HCT116 (cell line): ENCODE measurements at regions not wholly inside any gene's neighbourhood (a gene's known extent, or its start where the extent isn't known, plus 50 kb on each side); places are given as distances from the start of the nearest gene placed in this dataset.

ENCODE experiments used
- CEBPB ChIP-seq: IDR thresholded peaks from 2 replicates; pipeline ENCODE4 v1.6.1; 2012; ENCODE audit warnings: low read depth
- CTCF ChIP-seq, 3 experiments: fragments of 200-600 bp in 1 of 3; sonication (generic) in 1 of 3; IDR thresholded peaks in 2 of 3; conservative IDR thresholded peaks in 1 of 3; 2 replicates each; pipeline ENCODE4 v1.5.1; 2012 to 2017; ENCODE audit warnings: low read depth in 2 of 3, low read length in 2 of 3, antibody characterized with exemption in 1 of 3, borderline replicate concordance in 1 of 3, control low read depth in 1 of 3, mild to moderate bottlenecking in 1 of 3, mixed read lengths in 1 of 3, mixed run types in 1 of 3, moderate library complexity in 1 of 3; ENCODE audit not compliant: insufficient read depth in 1 of 3
- EGR1 ChIP-seq: IDR thresholded peaks from 2 replicates; pipeline ENCODE4 v1.6.1; 2012; ENCODE audit warnings: low read depth
- EZH2 ChIP-seq: fragments of 200-600 bp; sonication (generic); IDR thresholded peaks from 2 replicates; pipeline ENCODE4 v1.6.1; 2017; ENCODE audit warnings: antibody characterized with exemption, mixed run types
- MAX ChIP-seq: IDR thresholded peaks from 2 replicates; pipeline ENCODE4 v1.6.1; 2012
- POLR2A ChIP-seq: IDR thresholded peaks from 2 replicates; pipeline ENCODE4 v1.7.0; 2011; ENCODE audit warnings: borderline replicate concordance; ENCODE audit not compliant: insufficient read depth, insufficient read length; ENCODE audit errors: extremely low read depth
- POLR2AphosphoS5 ChIP-seq: IDR thresholded peaks from 2 replicates; pipeline ENCODE4 v1.6.1; 2011; ENCODE audit warnings: mild to moderate bottlenecking, low read depth, low read length, moderate library complexity
- RAD21 ChIP-seq: IDR thresholded peaks from 2 replicates; pipeline ENCODE4 v1.6.1; 2012; ENCODE audit warnings: low read depth, mild to moderate bottlenecking
- REST ChIP-seq: IDR thresholded peaks from 2 replicates; pipeline ENCODE4 v1.6.1; 2012; ENCODE audit warnings: low read depth
- SP1 ChIP-seq: IDR thresholded peaks from 2 replicates; pipeline ENCODE4 v1.6.1; 2012; ENCODE audit warnings: low read depth
- TCF7L2 ChIP-seq: IDR thresholded peaks from 2 replicates; pipeline ENCODE4 v1.7.0; 2011; ENCODE audit warnings: borderline replicate concordance, inconsistent platforms; ENCODE audit not compliant: insufficient read depth, insufficient read length; ENCODE audit errors: extremely low read depth
- ZNF274 ChIP-seq: fragments of 200-500 bp; sonication (Bioruptor generic); IDR thresholded peaks from 2 replicates; pipeline ENCODE4 v1.6.1; 2014; ENCODE audit warnings: mild to moderate bottlenecking, low read depth, low read length, inconsistent platforms

- no peak for TF ChIP-seq RAD21
- TF ChIP-seq CEBPB, result no peak
- no peak for TF ChIP-seq EZH2
- no peak for TF ChIP-seq SP1
- TF ChIP-seq CTCF (IDR thresholded peaks at IDR 0.05 in 2 of 3, conservative IDR thresholded peaks at IDR 0.05 in 1 of 3; ENCODE audit: borderline replicate concordance in 1 of 3, insufficient read depth in 1 of 3, low read depth in 2 of 3, low read length in 2 of 3), result no peak
- no peak for TF ChIP-seq POLR2AphosphoS5
- no peak for TF ChIP-seq EGR1
- TF ChIP-seq MAX, result no peak
- TF ChIP-seq POLR2A, result no peak
- TF ChIP-seq TCF7L2, result no peak
- no peak for TF ChIP-seq ZNF274
- TF ChIP-seq REST, result no peak
Measured at GRCh38 chr5:136474466-136474865, 109.1 kb upstream of the TRPC7 start.
